NCI-H1930 (cell line): ENCODE measurements at regions not wholly inside any gene's neighbourhood (a gene's known extent, or its start where the extent isn't known, plus 50 kb on each side); places are given as distances from the start of the nearest gene placed in this dataset.

Source experiments
- DNase-seq, 2 experiments: peaks; one replicate each; lab custom pipeline; 2025; lab: John Stamatoyannopoulos, UW

DNA sequence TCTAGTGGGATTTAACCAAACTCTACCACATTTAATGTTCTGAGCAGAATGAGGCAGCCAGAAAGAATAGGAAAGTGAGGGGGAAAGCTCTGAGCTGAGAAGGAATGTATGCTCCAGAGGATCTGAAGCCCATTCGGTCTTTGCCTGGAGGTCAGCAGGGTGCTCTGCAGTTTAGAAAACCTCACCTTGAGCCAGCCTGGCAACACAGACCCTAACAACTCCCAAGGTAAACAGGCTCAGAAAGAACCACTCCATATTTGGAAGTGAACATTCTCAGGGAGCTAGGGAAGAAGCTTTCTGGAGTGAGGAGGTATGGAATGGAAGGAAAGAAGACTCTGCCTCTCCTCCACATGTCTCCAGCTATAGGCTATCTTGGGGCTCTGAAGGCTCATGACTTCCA is 398.8 kb downstream of the SEC16B start:
- DNase-seq = no peak

DNA sequence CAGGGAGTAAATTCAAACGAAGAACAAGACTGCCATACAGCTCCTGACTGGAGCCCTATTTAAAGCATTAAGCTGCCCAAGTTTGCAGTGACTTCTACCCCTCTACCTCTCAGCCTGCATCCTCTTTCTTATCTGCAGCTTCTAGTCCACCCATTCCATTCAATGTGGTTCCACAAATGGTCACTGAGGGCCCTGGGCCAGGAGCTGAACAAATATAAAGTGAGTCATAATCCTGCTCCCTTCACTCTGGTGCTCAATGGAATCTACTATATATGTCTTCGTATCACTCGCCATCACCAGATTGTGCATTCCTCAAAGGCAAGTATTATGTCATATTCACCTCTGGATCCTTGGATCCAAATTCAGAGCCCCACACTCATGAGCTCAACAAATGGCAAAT is 398.7 kb downstream of the BRINP2 start:
- DNase-seq = no peak

DNA sequence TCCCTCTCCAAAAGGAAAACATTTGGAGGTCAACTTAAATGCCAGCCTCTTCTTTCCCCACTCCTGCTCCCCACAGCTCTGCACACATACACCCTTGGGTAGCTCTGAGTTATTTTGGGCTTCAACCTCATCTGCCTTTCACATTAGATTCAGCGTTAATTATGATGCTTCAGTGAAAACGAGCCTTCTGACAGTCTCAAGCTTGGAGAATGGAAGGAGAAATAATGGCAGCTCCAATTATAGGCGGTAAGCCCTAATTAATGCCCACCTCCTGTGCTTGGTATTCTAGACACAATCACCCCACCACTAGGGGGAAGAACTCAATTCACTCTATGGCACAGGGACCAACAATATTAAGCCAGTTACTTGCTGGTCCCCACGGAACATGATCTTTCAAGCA is 397.9 kb downstream of the BRINP2 start:
- DNase-seq = no peak

DNA sequence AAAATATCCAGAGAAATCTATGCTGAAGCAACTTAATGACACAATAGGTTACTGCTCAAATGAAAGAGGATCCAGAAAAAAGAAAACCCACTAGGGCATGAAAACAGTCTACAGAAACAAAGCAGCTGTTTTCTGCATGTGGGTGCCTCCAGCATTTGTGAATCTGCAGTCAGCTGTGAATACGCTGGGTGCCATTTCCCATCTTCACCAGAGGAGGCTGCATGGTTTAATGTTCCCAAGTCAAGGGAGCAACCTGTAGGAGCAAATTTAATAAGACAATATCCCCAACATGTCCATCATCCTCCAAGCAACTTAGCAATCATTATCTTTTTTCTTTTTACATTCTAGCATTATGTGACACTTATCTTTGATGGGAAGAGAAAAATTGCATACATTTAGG is 396.6 kb downstream of the BRINP2 start:
- no peak for DNase-seq

DNA sequence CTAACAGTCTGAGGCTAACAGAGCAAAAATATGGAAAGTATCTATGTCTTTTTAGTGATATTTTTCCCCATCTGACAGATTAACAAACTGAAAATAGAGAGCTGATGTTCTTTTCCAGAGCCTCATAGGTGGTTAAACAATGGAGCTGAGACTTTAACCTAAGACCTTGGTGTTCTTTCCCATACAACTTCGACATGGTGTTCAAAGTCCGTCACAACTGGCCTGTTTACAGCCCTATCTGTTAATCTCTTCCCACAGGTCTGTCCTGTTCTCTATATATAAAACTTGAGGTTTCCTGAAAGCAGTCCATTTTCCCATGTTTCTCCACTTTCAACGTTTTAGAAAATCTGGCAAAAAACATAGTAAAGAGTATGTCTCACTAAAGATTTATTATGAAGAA is 395.7 kb downstream of the BRINP2 start:
- DNase-seq = no peak

DNA sequence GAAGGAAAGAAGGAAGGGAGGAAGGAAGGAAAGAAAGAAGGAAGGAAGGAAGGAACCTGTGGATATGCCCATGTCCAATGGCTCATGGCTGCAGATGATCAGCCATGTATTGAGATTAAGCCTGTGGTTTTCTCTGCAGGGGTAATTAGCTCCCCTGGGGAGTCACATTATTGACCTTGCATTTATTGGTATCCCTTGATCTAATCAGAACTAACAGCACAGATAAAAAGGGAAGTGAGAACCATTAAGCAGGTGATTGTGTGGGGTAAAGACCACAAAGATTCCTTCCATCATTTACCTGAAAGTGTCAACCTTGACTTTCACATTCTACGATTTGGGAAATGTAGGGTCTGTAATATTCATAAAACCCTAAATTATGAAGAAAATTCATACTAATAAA is 390.7 kb downstream of the BRINP2 start:
- DNase-seq = no peak

DNA sequence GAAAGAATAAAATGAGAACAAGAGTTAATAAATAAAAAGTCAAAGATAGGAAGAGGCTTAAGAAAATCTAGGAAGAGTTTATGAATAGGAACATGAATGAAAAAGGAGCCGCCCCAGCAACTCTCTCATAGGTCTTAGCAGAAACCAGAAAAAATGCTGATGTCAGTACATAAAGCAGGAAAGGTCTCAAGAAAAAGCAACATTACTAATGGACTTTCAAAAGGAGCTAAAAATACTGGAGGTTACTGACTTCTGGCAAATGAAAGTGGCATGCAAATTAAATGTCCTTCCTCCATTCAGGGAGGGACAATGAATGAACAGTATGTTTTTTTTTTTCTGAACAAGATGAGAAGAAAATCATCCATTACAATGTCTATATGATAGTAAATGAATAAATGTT is 387.6 kb downstream of the BRINP2 start:
- no peak for DNase-seq

DNA sequence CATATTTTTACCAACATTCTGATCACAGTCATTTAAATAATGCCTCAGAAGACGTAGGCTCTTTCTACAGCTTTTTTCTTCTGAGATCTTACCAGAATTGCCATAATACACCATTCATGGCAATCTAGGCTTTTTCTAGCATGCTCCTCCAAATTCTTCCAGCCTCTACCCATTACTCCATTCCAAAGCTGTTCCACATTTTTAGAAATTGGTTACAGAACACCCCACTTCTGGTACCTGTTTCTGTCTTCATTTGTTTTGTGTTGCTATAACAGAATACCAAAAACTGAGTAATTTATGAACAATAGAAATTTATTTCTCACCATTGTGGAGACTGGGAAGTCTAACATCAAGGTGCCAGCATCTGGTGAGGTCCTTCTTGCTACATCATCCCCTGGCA is 385.4 kb downstream of the BRINP2 start:
- DNase-seq = no peak

DNA sequence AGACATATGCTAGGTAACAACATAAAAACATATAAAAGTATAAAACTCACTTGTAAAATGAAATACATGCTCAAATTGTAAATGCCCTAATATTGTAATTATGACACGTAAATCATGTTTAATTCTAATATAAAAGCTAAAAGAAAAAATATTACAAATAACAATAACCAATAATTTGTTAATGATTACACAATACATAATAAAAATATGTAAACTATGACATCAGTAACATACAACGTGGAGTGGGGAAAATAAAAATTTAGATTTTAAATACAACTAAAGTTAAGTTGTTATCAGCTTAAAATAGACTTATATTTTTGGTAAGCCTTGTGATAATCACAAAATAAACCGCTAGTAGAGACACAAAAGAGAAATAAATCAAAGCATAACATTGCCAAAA is 376.4 kb downstream of the BRINP2 start:
- no peak for DNase-seq

DNA sequence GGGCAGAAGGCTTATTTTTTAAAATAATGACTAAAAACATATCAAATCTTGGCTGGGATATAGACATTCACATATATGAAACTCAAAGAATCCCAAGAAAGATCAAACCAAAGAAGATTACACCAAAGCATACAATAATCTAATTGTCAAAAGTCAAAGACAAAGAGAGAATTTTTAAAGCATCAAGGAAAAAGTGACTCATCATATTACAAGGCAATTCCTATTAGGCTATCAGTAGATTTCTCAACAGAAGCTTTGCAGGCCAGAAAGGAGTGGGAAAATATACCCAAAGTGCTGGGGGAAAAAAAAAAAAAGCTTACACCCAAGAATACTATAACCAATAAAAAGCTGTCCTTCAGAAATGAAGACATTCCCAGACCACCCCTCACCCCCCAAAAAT is 375.6 kb downstream of the BRINP2 start:
- no peak for DNase-seq

DNA sequence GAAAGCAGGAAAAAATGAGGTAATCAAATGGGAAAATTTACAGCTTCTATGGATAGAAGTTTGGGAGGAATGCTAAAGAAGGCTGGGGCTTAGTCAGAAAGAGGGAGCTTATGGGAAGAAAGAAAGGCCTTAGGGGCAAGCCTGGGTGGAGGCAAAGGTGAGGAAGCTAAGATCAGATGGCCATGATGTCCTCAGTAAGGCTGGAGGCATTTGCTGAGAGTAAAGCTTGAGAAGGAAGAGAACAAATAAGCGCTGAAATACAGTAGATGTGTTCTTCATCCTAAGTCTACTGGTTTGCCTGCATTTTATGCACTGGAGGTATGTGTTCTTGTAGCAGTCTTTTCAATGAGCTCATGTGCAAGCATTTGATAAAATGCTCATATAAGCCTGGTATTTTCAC is 355.4 kb downstream of the BRINP2 start:
- DNase-seq = no peak

DNA sequence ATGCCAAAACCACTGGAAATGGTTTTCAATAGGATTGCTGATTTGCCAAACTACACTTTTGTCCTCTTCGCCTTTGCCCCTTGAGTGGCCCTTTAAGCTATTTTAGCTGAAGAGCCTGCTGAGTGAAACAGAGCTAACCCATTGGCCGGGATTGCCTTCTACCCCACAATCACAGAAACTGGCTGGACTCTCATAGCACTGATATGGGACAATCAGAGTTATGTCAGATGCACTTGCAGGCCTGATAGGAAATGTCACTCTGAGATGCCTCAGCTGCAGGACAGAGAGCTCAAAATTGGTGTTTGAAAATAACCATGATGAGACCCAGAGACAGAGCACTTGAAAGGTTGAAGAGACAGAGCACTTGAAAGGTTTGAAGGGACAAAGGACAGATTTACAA is 354.4 kb downstream of the BRINP2 start:
- DNase-seq = no peak

DNA sequence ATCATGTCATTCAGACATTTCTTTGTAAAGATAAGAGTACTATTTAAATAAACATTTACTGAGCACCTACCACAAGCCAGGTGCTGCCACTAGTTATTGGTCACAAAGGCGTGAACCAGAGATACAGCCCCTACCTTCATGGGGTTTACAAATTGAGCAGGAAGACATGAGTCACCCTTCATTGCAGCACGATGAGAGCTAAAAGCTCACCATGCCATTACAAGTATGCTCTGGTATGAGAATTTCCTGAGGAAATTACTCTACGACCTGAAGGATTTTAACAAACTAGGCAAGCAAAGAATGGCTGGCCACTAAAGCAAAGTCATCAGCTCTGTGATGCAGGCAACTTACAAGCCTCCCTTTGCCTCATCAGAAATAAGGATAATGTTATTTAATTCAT is 346.8 kb downstream of the BRINP2 start:
- no peak for DNase-seq

DNA sequence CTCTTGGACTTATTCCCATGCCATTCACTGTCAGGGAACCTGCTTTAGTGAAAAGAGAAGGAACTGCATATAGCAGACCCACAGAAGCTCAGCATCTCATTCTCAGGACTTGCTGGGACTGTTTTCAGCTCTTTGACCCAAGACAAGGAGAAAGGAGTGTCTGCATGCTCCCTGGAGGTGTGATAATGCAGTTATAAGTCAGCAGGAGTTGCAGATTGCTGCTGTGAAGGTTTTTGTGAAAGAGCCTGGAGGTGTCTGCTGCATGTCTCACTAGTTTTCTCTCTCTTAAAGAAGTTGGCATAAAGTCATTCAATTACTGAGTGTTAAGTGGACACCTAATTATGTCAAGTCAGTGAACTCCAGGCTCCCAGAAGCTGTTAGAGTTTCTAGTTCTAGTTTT is 343.4 kb downstream of the BRINP2 start:
- no peak for DNase-seq

DNA sequence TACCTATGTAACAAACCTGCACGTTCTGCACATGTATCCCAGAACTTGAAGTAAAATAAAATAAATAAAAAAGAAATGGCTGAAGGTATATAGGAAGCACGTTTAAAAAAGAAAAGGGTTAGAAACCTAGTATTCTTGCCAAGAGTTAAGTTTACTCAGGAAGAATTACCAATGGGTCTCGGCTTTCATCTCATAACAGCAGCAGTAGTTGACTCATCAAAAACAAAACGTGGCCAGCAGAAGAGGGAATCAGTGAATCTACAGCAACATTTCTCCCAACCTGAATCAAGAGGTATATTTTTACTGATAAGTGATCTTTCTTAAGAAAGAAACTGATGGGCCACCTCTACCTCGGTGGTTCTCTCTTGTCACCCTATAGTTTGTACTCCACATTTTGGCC is 340.3 kb downstream of the BRINP2 start:
- no peak for DNase-seq

DNA sequence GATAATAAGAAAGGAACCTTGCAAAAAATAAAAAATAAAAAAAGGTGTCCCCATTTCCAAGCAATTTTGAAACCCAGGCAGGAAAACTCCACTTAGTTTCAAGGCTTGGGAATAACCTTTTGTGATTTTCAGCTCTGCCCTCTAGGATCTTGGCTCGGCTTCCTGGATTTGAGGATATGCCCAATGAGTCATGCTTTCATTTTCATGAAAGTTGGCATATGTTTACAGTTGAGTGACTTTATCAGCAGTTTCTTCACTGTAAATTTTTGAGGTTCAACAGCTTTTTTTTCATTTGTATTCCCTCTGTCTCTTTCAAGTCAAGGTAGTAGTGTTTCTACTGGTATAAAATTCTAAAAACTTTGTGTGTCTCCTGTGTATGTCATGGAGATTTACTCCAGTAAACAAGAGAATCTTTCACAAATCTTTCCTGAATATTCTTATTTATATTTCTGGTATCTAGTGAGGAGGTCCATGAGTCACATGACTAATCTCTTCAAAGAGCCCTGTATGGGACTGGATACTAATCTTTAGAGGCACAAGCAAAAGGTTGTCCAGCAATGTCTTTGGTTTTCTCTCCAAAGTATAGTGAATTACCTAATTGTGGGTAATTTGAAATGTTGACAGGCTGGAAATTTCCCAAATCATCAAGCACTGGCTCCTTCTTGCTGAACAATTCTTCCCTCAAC is 335.3 kb downstream of the BRINP2 start:
- DNase-seq = no peak

DNA sequence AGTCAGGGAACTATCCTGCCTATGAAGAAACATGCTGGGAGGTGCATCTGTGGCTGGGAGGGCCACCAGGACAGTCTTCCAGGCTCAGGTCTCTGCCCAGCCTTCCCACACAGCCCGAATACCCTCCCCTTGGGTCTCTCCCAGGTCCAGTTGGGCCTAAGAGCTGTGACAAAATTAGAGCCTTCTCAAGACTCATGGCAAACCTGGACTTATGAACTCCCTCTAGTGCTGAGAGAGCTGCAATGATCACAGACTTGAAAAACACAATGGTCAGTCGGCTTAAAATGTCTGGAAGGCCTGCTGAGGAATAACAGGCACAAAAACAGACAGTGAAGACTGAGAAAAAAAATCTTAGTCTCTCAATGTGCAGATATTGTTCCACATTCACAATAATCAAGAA is 325.1 kb downstream of the BRINP2 start:
- DNase-seq = no peak

DNA sequence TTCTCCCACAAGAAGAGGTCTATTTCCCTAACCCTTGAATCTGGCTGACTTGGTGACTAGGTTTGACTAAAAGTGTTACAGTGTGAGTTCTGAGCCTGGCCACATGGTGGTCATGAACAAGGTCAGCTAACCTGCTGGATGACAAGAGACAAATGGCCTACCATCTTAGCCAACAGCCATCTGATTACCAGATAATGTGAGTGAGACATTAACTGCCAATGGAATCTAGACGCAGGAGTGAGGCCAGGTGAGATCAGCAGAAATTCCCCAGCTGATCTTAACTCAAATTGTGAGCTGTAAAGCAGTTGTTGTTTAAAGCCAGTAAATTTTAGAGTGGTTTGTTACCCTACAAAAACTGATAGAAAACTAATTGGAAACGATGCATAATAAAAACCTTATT is 320.0 kb downstream of the BRINP2 start:
- no peak for DNase-seq

DNA sequence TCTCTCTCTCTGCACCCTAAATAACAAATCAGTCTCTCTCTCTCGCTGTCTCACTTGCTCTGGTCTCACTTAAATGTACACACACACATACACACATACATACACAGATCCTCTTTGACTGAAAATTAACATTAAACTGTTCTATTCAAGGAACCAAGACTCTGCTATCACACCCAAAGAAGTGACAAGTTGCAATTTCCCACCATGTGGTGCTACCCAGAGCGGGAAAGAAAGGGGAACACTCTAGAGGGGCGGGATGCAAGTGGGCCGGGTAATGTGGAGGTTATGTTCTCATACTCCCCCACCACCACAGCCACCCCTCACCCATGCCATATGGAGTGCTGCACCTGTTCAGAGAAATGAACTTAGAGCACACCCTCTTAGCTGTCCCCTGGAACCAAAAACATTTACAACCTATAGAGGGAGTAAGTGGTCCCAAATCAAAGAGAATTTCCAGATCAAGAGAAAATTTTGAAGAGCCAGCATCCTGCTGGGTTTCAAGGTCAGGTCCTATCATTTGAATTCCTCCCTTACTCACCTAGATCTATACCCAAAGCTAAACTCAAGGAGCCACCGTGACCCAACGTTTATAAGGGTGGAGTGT is 319.4 kb downstream of the BRINP2 start:
- no peak for DNase-seq

DNA sequence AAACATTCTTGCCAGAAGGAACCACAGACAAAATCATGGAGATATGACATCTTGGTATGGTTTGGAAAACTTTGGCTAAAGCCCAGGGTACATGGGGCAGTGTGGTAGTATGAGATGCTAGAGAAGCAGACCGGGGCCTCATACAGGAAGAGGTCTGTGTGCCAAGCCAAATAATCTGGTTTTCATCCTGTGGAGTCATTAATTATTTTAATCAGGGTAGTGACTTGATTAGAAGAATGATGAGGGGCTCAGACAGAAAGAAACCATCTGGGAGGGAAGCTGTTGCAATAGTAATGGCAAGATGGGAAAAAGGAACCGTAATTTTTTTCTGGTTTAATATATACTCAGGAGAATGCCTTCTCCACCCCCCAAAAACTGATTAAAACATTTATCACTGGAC is 318.0 kb downstream of the BRINP2 start:
- no peak for DNase-seq

DNA sequence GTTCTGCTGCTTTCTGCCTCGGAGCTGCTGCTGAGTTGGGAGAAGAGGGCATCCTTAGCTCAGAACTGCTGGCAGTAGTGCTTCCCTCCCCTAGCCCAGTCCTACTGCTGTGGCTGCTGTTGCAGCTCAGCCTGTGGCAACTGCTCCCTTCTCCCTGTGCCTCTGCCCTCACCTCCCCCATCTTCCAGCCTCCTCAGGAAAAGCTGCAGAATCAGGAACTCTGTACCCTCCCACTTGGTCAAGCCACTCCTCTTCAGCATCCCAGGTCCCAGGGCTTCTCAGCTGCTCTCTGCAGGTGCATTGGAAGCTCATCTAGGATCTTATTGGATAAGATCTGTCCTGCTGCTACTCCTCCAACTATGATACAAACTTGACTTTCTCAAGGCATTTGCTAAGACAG is 316.7 kb downstream of the BRINP2 start:
- no peak for DNase-seq

DNA sequence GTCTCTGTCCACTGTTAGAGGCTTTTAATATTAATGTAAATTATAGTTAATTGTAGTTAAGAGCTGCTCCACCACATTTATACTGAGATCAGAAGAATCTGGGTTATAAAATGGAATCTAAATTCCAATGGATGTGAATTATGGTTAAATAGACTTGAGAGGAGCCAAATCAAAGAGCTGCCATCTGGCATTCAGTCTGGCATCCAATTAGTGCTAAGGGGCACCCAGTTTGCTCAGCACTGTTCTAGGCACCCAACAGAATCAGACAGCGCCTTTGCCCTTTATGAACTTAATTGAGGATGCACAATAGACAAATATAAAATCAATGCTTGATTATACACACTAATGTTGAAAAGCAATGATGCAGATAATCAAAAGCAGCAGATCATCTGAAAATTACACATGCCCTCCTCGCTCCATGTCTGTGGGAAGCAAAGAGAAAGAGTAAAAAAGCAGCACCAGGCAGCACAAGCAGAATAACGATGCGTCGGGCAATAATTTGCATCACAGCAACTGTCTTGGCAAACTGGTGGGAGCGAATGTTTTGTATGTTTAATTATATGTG is 310.1 kb downstream of the BRINP2 start:
- DNase-seq = no peak

DNA sequence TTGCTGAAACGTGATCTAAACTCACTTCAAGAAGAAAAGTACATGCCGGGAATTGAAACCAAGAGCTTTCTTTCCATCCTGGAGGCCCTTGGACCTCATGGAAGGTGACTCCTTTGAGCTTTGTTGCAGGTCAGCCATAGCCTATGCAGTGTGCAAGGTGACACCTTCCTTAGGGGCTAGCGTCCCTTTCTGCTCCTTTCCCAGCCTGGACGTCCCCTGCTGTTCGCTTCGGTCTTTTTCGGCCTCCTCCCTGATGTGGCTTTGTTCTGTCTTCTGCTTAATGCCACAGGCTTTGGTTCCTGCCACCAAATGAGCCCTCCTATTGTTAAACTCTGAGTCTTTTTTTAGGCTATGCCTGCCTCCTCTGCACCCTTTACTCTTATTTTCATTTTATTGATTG is 308.8 kb downstream of the BRINP2 start:
- DNase-seq = no peak

DNA sequence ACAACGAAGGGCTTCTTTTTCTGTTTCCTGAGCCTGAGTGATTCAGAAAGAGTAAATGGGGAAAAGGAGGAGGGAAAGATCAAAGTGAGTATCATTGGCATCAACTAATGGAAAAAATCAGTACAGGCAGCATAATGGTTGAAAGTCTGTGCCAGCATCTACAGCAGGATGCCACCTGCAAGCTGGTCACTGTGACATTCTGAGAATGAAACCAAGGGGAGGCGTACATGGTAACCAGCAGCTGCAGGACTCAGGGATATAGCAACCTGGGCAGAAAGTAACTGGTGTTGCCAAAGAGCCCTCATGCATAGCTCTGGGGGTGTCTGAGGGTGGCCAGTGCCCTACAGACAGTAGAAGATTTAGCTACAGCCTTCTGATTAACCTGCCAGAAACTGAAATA is 305.9 kb downstream of the BRINP2 start:
- DNase-seq = no peak
